ENCODE measurements at regions not wholly inside any gene's neighbourhood (a gene's known extent, or its start where the extent isn't known, plus 50 kb on each side); places are given as distances from the start of the nearest gene placed in this dataset.

DNA sequence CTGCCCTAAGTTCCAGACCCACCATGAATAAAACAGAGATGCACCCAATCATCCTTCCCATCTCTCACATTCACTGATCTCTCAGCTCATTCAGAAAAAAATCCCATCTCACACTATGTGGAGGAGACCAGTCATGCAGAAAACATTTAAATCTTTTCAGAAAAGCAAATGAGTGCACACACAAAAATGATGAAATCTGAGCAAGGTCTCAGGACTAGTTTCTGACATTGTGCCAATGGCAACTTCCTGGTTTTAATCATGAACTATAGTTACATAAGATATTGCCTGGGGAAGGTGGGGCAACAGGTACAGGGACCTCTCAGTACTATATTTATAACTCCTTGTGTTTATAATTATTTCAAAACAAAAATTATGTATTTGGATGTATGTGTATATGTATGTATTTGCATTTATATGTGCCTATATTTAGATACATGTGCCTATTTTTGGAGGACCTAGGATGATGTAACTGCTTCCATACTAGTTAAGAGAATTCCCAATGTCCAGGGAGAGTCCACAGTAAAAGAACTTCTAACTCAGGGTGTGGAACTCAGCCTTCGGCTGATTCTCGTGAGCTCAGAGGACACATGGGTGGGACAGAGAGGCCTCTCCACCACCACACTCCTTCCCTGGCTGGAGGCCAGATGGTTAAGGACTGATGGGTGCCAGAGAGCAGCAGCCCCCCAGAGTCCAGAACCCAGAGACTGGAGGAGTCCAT is 71.7 kb upstream of the MAP3K4 start:
- DNase-seq (no peak), ATAC-seq (no peak)
- no peaks in the 10 kb centered on the region for H3K9me3 ChIP-seq (ENCODE audit: control insufficient read depth, low read length, poor library complexity, severe bottlenecking)
- Mint-ChIP-seq H3K27ac (no peak overlapping the region), H3K27me3 (peaks cover 22% of the 10 kb centered on the region), H3K36me3 (ENCODE audit: low read depth) (no peaks in the 10 kb centered on the region), H3K4me3 (no peak overlapping the region), H3K4me1 (peaks cover 3% of the 10 kb centered on the region)

DNA sequence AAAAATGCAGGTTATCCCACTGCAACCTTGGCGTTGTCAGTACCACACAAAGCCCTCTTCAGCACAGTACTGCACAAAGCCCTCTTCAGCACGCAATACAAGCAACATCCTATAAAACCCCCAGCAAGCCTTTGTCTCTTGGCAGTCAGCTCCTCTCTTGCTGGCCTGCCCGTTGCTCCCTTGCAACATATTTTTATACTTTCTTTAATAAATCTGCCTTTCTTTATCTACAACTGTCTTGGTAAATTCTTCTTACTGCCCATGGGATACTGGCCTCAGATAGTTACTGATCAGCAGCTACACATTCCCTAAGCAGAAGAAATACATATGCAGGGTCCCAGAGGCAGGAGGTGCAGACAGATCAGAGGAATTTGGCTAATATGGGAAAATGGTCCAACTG is 70.5 kb upstream of the MAP3K4 start:
- H3K27me3 Mint-ChIP-seq = peaks cover 34% of the 10 kb centered on the region
- peaks cover 7% of the 10 kb centered on the region for H3K4me1 Mint-ChIP-seq
- no peak for DNase-seq
- no peak overlapping the region for H3K4me3 Mint-ChIP-seq
- H3K36me3 Mint-ChIP-seq (ENCODE audit: low read depth) = no peaks in the 10 kb centered on the region
- no peak overlapping the region for H3K27ac Mint-ChIP-seq
- H3K9me3 ChIP-seq (ENCODE audit: control insufficient read depth, low read length, poor library complexity, severe bottlenecking) = no peaks in the 10 kb centered on the region
- ATAC-seq = no peak

DNA sequence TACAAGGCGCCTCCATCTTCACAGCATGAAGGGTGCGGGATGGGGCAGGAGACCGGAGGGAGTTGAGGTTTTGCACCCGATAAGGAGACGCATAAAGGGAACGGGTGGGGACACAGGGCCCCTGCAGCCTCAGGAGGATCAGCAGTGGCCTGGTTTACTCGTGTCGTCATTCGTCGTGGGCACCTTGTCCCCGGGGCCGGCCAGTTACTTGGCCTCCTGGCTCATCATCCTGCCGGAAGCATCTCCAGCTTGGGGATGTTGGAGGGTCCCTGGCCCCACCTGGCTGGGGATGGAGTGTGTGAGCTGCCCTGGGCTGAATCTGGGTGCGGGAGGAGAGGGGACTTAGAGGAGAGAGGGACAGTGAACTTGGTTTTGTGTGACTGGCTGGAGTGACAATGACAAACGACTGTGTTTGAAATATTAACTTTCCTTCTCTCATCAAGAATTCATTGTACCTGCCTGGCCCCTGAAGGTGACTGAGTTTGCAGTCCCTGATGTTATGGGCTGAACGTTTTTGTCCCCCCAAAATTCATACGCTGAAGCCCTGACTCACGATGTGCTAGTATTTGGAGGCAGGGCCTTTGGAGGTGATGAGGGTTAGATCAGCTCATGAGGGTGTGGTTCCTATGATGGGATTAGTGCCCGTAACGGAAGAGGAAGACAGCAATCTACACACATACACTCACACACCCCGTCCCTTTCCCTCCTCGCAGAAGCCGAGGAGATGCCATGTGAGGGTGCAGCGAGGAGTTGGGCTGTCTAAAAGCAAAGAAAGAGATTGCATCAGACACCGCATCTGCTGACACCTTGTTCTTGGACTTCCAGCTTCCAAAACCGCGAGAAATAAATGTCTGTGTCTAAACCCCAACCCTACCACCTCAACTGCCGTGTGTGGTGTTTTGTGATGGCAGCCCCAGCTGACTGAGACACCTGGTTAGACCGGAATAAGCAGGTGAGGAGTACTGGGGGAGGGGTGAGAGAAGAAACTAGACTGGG is 65.0 kb upstream of the MAP3K4 start:
- no peaks in the 10 kb centered on the region for H3K36me3 Mint-ChIP-seq (ENCODE audit: low read depth)
- peak overlapping the region; percentile 33 for H3K4me3 Mint-ChIP-seq
- peaks cover 12% of the 10 kb centered on the region for H3K4me1 Mint-ChIP-seq
- no peaks in the 10 kb centered on the region for H3K9me3 ChIP-seq (ENCODE audit: control insufficient read depth, low read length, poor library complexity, severe bottlenecking)
- H3K27me3 Mint-ChIP-seq = peaks cover 59% of the 10 kb centered on the region
- no peak overlapping the region for H3K27ac Mint-ChIP-seq
- ATAC-seq (no peak), DNase-seq (no peak)

DNA sequence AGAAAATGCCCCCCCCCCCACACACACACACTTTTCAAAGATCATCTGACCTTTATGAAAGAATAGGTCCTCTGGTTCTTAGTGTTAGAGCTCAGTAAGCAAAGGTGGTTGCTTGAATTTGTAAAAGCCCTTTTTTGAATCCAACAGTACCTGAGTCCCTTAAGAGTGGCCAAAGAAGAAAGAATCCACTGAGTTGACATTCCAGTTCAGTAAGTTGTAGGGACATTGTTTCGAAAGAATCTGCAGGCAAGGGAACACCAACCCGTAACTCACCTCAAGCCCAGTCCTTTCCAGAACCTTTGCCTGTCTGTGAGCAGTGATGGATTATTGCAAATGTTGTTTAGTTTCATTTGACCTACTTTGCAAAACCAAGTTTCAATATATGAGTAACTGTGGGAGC is 64.2 kb upstream of the MAP3K4 start:
- Mint-ChIP-seq H3K4me3 (peak overlapping the region; percentile 9), H3K27ac (no peak overlapping the region), H3K4me1 (peaks cover 17% of the 10 kb centered on the region), H3K27me3 (peaks cover 55% of the 10 kb centered on the region), H3K36me3 (ENCODE audit: low read depth) (no peaks in the 10 kb centered on the region)
- DNase-seq = no peak
- ATAC-seq = no peak
- no peaks in the 10 kb centered on the region for H3K9me3 ChIP-seq (ENCODE audit: control insufficient read depth, low read length, poor library complexity, severe bottlenecking)

DNA sequence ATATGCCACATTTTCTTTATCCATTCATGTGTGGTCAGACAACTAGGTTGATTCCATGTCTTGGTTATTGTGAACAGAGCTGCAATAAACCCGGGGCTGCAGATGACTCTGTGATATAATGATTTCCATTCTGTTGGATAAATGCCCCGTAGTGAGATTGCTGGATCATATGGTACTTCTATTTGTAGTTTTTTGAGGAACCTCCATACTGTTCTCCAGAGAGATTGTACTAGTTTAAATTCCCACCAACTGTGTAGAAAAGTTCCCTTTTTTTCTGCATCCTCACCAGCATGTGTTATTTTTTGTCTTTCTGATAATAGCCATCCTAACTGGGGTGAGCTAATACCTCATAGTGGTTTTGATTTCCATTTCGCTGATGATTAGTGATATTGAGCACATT is 62.2 kb upstream of the MAP3K4 start:
- peak overlapping the region; percentile 80 for H3K27ac Mint-ChIP-seq
- no peak overlapping the region for H3K4me3 Mint-ChIP-seq
- peaks cover 50% of the 10 kb centered on the region for H3K27me3 Mint-ChIP-seq
- H3K36me3 Mint-ChIP-seq (ENCODE audit: low read depth) = no peaks in the 10 kb centered on the region
- no peaks in the 10 kb centered on the region for H3K9me3 ChIP-seq (ENCODE audit: control insufficient read depth, low read length, poor library complexity, severe bottlenecking)
- DNase-seq = no peak
- no peak for ATAC-seq
- peaks cover 17% of the 10 kb centered on the region for H3K4me1 Mint-ChIP-seq

DNA sequence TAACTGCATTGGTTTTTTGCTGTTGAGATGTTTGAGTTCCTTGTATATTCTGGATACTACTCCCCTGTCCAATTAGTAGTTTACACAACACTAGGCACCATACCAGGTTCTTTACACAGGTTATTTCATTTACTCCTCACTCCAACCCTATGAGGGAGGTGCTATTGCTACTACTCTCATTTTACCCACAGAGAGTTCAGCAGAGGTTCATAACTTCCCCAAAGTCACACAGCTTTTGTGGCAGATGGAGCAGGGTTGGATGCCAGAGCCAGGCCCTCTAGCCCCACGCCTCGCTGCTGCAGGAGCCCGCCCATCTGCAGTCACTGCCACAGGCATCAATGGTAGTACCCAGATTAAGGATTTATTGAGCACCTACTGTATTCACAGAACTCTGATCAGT is 61.7 kb upstream of the MAP3K4 start:
- Mint-ChIP-seq H3K27ac (no peak overlapping the region), H3K27me3 (peaks cover 46% of the 10 kb centered on the region)
- no peak for ATAC-seq

DNA sequence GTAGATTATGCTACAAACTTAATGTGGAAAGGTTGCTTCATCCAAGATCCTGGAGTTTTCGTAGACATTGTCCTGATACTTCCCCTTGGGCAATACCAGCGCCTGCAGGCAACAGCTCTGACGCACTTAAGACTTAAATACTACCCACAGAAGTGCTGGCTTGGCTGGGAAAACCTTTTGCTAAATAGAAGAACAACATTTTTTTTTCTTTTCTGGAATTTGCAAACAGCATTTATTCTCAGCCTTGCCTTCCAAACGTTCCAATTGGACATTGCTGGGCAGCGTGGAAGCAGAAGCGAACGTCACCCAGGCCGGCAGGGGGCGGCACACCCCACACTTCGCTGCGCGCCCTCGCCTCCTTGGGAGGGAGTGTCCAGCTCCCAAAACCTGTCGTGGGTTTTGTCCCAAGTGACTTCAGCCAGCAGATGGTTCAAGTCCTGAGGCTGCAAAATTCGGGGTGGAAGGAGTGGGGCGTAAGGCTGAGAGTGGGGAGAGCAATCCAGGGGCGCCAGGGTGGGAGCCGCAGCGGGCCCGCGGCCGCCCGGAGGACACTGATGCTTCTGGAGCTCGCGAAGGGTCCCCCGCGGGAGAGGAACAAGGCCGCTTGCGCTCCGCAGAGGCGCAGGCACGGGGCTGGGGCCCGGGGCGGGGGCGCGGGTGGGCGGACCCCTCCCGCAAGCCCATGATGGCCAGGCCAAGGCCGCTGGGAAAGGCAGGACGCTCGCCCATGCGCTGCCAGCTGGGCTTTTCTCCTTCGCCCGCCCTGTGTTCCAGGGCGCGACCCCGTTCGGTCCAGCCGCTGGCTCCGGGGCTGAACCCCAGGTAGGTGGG is 60.8 kb upstream of the MAP3K4 start:
- Mint-ChIP-seq H3K27ac (peak overlapping the region; percentile 72), H3K27me3 (peaks cover 37% of the 10 kb centered on the region), H3K36me3 (ENCODE audit: low read depth) (no peaks in the 10 kb centered on the region), H3K4me1 (peaks cover 16% of the 10 kb centered on the region), H3K4me3 (peak overlapping the region; percentile 89)
- peak; percentile 52 to 63 (median 59) for DNase-seq
- H3K9me3 ChIP-seq (ENCODE audit: control insufficient read depth, low read length, poor library complexity, severe bottlenecking) = no peaks in the 10 kb centered on the region
- peak; percentile 79 for ATAC-seq

More for the DNA sequence above, 61.7 kb upstream of the MAP3K4 start:
- H3K9me3 ChIP-seq (ENCODE audit: control insufficient read depth, low read length, poor library complexity, severe bottlenecking) = no peaks in the 10 kb centered on the region
- Mint-ChIP-seq H3K4me3 (no peak overlapping the region), H3K4me1 (peaks cover 17% of the 10 kb centered on the region), H3K36me3 (ENCODE audit: low read depth) (no peaks in the 10 kb centered on the region)
- DNase-seq = no peak

DNA sequence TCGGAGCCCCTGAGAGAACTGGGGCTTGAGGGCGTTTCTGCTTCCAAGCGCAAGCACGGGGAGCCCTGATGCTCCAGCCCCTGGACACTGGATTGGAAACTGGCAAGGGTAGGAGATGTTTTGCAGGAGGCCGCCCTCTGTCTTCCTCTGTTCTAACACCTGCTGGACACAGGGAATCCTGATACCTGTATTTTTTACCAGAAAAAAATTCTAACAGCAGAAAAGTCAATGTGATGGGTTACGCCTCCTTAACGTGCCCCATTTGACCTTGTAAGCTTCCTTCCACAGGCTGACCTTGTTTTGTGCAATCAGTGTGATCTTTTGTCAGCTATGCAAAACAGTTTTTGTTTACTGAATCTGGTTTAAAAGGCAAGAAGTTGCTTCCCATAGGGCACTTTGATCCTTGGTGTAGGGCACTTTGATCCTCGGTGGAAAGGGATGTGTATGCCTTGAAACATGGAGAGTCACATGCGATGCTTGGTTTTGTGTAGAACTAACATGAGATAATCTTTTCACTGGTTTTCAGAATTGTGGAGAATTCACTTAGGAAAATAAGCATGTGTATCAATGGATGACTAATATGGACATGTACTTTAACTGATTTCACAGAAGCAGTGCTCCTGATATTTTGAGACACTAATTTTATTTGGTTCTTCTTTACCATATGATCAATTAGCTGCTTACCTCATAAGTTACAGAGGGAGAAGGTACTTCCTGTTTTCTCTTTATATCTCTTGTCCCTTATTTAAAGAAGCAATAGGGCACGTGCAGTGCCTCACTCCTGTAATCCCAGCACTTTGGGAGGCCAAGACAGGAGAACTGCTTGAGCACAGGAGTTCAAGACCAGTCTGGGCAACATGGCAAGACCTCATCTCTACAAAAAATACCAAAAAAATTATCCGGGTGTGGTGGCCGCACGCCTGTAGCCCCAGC is 59.9 kb upstream of the MAP3K4 start:
- no peaks in the 10 kb centered on the region for H3K9me3 ChIP-seq (ENCODE audit: control insufficient read depth, low read length, poor library complexity, severe bottlenecking)
- peak overlapping the region; percentile 75 for H3K4me3 Mint-ChIP-seq
- ATAC-seq = peak; percentile 59
- H3K27ac Mint-ChIP-seq = peak overlapping the region; percentile 68
- peaks cover 13% of the 10 kb centered on the region for H3K4me1 Mint-ChIP-seq
- peaks cover 3% of the 10 kb centered on the region for H3K36me3 Mint-ChIP-seq (ENCODE audit: low read depth)
- peaks cover 32% of the 10 kb centered on the region for H3K27me3 Mint-ChIP-seq
- no peak for DNase-seq

DNA sequence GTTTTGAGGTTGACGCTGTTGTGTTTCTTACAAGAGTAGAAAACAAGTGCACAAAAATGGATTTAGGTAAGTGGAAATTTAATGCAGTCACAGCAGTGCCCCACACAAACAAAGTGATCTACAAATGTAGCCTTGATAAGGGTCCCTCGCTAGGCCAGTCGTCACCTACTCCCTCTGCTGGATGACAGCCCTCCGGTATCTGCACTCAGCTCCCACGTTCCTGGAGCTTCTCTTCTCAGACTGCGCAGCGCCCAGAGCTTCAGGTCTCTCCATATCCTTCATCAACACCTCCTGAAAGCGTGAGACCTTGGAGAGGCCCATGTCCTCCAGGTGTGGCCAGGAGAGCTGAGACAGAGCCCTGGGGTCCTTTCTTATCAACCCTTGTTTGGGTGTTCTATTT is 58.3 kb upstream of the MAP3K4 start:
- DNase-seq (no peak), ATAC-seq (no peak)
- peaks cover 3% of the 10 kb centered on the region for H3K36me3 Mint-ChIP-seq (ENCODE audit: low read depth)
- H3K4me3 Mint-ChIP-seq = no peak overlapping the region
- no peak overlapping the region for H3K27ac Mint-ChIP-seq
- H3K27me3 Mint-ChIP-seq = peaks cover 25% of the 10 kb centered on the region
- H3K9me3 ChIP-seq (ENCODE audit: control insufficient read depth, low read length, poor library complexity, severe bottlenecking) = no peaks in the 10 kb centered on the region
- H3K4me1 Mint-ChIP-seq = peaks cover 15% of the 10 kb centered on the region

DNA sequence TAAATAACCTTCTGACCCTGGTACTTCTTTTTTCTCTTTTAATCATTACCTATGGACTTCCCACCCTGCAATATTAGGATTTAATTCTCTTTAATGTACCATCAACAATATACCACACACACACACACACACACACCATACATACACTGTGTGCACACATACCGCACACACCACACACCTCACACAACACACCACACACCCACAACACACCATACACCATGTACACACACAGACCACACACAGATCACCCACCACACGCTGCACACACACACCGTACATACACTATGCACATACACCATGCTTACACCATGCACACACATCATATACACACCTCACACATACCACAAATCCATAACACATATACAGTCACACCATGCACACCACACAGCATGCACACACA is 57.4 kb upstream of the MAP3K4 start:
- peaks cover 15% of the 10 kb centered on the region for H3K4me1 Mint-ChIP-seq
- ATAC-seq (no peak), DNase-seq (no peak)

DNA sequence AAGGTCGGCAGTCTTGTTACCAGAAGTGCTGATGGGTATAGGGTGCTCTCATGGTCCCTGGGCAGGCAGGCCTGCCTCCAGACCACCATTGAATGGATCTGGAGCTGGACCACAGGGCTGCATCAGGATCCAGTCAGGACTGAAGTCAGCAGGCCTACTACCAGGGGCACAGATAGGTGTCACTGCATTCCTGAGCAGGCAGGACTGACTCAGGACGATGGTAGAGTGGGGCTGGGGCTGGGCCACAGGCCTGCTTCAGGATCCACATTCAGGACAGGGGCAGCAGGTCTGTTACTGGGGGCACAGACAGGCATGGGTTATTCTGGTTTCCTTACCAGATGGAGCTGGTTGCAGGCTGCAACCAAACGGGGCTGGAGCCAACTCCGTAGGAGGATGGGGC is 51.4 kb upstream of the MAP3K4 start:
- no peak for ATAC-seq

More for the DNA sequence above, 57.4 kb upstream of the MAP3K4 start:
- H3K36me3 Mint-ChIP-seq (ENCODE audit: low read depth) = peaks cover 3% of the 10 kb centered on the region
- H3K9me3 ChIP-seq (ENCODE audit: control insufficient read depth, low read length, poor library complexity, severe bottlenecking) = no peaks in the 10 kb centered on the region
- H3K27me3 Mint-ChIP-seq = peaks cover 17% of the 10 kb centered on the region
- no peak overlapping the region for H3K27ac Mint-ChIP-seq
- no peak overlapping the region for H3K4me3 Mint-ChIP-seq

More for the DNA sequence above, 51.4 kb upstream of the MAP3K4 start:
- H3K27me3 Mint-ChIP-seq = no peaks in the 10 kb centered on the region
- no peak overlapping the region for H3K4me3 Mint-ChIP-seq
- DNase-seq = no peak
- H3K4me1 Mint-ChIP-seq = peaks cover 2% of the 10 kb centered on the region
- no peaks in the 10 kb centered on the region for H3K9me3 ChIP-seq (ENCODE audit: control insufficient read depth, low read length, poor library complexity, severe bottlenecking)
- H3K27ac Mint-ChIP-seq = no peak overlapping the region
- peaks cover 6% of the 10 kb centered on the region for H3K36me3 Mint-ChIP-seq (ENCODE audit: low read depth)
